ENCODE measurements at regions not wholly inside any gene's neighbourhood (a gene's known extent, or its start where the extent isn't known, plus 50 kb on each side); places are given as distances from the start of the nearest gene placed in this dataset.

- 46% methylated on average over 7 of the region's 8 CpGs for WGBS (ENCODE audit: insufficient coverage, low coverage, low lambda C conversion rate, missing lambda C conversion rate)
- H3K4me3 ChIP-seq: no peak overlapping the region
- no peak for ATAC-seq
Observed at GRCh38 chr4:64538219-64538618, 129.0 kb upstream of the TECRL start.

GRCh38 chr4:64533637-64534036 is 124.4 kb upstream of the TECRL start:
- Histone ChIP-seq H3K4me3 (no peak overlapping the region), H3K9me3 (no peaks in the 10 kb centered on the region), H3K27me3 (no peaks in the 10 kb centered on the region), H3K27ac (no peak overlapping the region), H3K36me3 (no peaks in the 10 kb centered on the region), H3K4me1 (no peaks in the 10 kb centered on the region)
- intact Hi-C loops (cut with DNase I): no loop called here
- DNase-seq (no peak), ATAC-seq (no peak)
- TF ChIP-seq CTCF (IDR thresholded peaks at IDR 0.05): no peak
- TF ChIP-seq POLR2A (IDR thresholded peaks at IDR 0.05): no peak
- 41% methylated on average over 3 of the region's 3 CpGs for WGBS (ENCODE audit: insufficient coverage, low coverage, low lambda C conversion rate, missing lambda C conversion rate)

More at GRCh38 chr4:64538219-64538618, 129.0 kb upstream of the TECRL start:
- Histone ChIP-seq H3K4me1 (no peaks in the 10 kb centered on the region), H3K9me3 (no peaks in the 10 kb centered on the region), H3K27ac (no peak overlapping the region), H3K36me3 (no peaks in the 10 kb centered on the region), H3K27me3 (peaks cover 0 to 4% of the 10 kb centered on the region in 2 donors)
- TF ChIP-seq POLR2A (IDR thresholded peaks at IDR 0.05) (no peak), CTCF (IDR thresholded peaks at IDR 0.05) (no peak)
- intact Hi-C loops (cut with DNase I): no loop called here
- DNase-seq: no peak

- Histone ChIP-seq H3K36me3 (no peaks in the 10 kb centered on the region), H3K27me3 (no peaks in the 10 kb centered on the region), H3K4me3 (no peak overlapping the region), H3K27ac (no peak overlapping the region), H3K9me3 (no peaks in the 10 kb centered on the region), H3K4me1 (no peaks in the 10 kb centered on the region)
- no peak for TF ChIP-seq CTCF (IDR thresholded peaks at IDR 0.05)
- no peak for TF ChIP-seq POLR2A (IDR thresholded peaks at IDR 0.05)
- DNase-seq: no peak
- intact Hi-C loops (cut with DNase I): no loop called here
- 29% methylated on average over 2 of the region's 2 CpGs for WGBS (ENCODE audit: insufficient coverage, low coverage, low lambda C conversion rate, missing lambda C conversion rate)
- ATAC-seq: no peak
Observed at GRCh38 chr4:64533159-64533558, 123.9 kb upstream of the TECRL start.

DNA sequence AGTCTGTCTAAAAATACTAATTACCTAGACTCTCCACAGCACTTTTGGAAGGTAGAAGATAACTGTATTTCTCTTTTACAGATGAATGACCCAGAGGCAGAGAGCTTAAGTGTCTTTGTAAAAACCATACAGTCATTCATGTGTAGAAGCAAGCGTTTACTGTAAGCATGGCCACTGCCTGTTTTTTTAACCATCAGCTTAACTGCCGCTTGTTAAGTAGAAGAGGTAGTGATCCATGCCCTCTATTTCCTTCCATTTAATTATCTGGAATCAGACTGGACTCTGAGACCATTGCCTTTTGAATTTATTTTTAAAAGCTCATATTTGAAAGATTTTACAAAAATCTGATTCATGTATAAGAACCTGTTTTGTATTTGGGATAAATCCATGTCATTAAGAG is 111.2 kb upstream of the TECRL start:
- no peaks in the 10 kb centered on the region for H3K4me1 ChIP-seq
- ATAC-seq (no peak), DNase-seq (no peak)
- 49% methylated on average over 2 of the region's 2 CpGs for WGBS (ENCODE audit: insufficient coverage, low coverage, low lambda C conversion rate, missing lambda C conversion rate)
- TF ChIP-seq POLR2A (IDR thresholded peaks at IDR 0.05): no peak
- no peak for TF ChIP-seq CTCF (IDR thresholded peaks at IDR 0.05)
- no peak overlapping the region for H3K4me3 ChIP-seq
- no peak overlapping the region for H3K27ac ChIP-seq
- no peaks in the 10 kb centered on the region for H3K36me3 ChIP-seq
- no peaks in the 10 kb centered on the region for H3K9me3 ChIP-seq
- intact Hi-C loops (cut with DNase I): no loop called here
- no peaks in the 10 kb centered on the region for H3K27me3 ChIP-seq

- Histone ChIP-seq H3K9me3 (no peaks in the 10 kb centered on the region), H3K27ac (no peak overlapping the region), H3K4me1 (no peaks in the 10 kb centered on the region), H3K27me3 (no peaks in the 10 kb centered on the region), H3K4me3 (no peak overlapping the region), H3K36me3 (no peaks in the 10 kb centered on the region)
- ATAC-seq: no peak
- intact Hi-C loops (cut with DNase I): no loop called here
- WGBS (ENCODE audit: insufficient coverage, low coverage, low lambda C conversion rate, missing lambda C conversion rate): 39% methylated on average over 3 of the region's 3 CpGs
- TF ChIP-seq CTCF (IDR thresholded peaks at IDR 0.05) (no peak), POLR2A (IDR thresholded peaks at IDR 0.05) (no peak)
- DNase-seq: no peak
Observed at GRCh38 chr4:64518600-64518999, 109.3 kb upstream of the TECRL start.

Data from right lobe of liver (tissue), 6 donors.